Vagina (tissue), 2 donors: ENCODE measurements at regions not wholly inside any gene's neighbourhood (a gene's known extent, or its start where the extent isn't known, plus 50 kb on each side); places are given as distances from the start of the nearest gene placed in this dataset.

ENCODE experiments used
- DNase-seq, 2 donors: peaks; one replicate each; pipeline ENCODE4 v3.0.0-alpha.2; 2017; ENCODE audit errors: extremely low spot score in 2 of 2
- H3K27ac ChIP-seq: fragments of 200-600 bp; sonication (generic); one replicate; pipeline ENCODE4 v1.5.1; 2019
- H3K27me3 ChIP-seq: fragments of 200-600 bp; sonication (generic); one replicate; pipeline ENCODE4 v1.5.1; 2019
- H3K36me3 ChIP-seq, 2 donors: fragments of 200-600 bp; sonication (generic); one replicate each; pipeline ENCODE4 v1.5.1; 2017 to 2019
- H3K4me1 ChIP-seq: fragments of 200-600 bp; sonication (generic); one replicate; pipeline ENCODE4 v1.5.1; 2019
- H3K4me3 ChIP-seq, 2 donors: fragments of 200-600 bp; sonication (generic); 1 replicate in 1 of 2; 2 replicates in 1 of 2; pipeline ENCODE4 v1.5.1; 2016 to 2019
- H3K9me3 ChIP-seq: fragments of 200-600 bp; sonication (generic); one replicate; pipeline ENCODE4 v1.5.1; 2019
- POLR2A ChIP-seq, 2 donors: fragments of 450-650 bp; IDR thresholded peaks; one replicate each; pipeline ENCODE4 v1.6.1; 2017; ENCODE audit warnings: antibody characterized with exemption in 2 of 2, mild to moderate bottlenecking in 2 of 2, moderate library complexity in 2 of 2
- POLR2AphosphoS5 ChIP-seq, 2 donors: sonication (generic); formaldehyde crosslinking; IDR thresholded peaks; one replicate each; pipeline ENCODE4 v1.9.0; 2017; ENCODE audit warnings: antibody characterized with exemption in 2 of 2, mild to moderate bottlenecking in 2 of 2, low read depth in 1 of 2; ENCODE audit not compliant: insufficient read depth in 1 of 2
- intact Hi-C: fragments of 100-400 bp; cut with DNase I; formaldehyde crosslinking; loops from one replicate; pipeline ENCODE4 v1.15.1; 2023
- TF ChIP-seq, protein P1 (sequence below), 3 experiments: fragments of 450-650 bp in 2 of 3; fragments of 200-600 bp in 1 of 3; sonication (generic) in 1 of 3; IDR thresholded peaks; one replicate each; pipeline ENCODE4 v1.5.1; 2017 to 2019; ENCODE audit warnings: antibody characterized with exemption in 3 of 3, mild to moderate bottlenecking in 2 of 3, moderate library complexity in 2 of 3

GRCh38 chr5:147075187-147075586 is 159.6 kb upstream of the STK32A start:
- Histone ChIP-seq H3K4me1 (no peaks in the 10 kb centered on the region), H3K9me3 (no peaks in the 10 kb centered on the region), H3K27ac (no peak overlapping the region), H3K36me3 (no peaks in the 10 kb centered on the region), H3K27me3 (no peaks in the 10 kb centered on the region), H3K4me3 (no peak overlapping the region)
- TF ChIP-seq, protein P1, sequence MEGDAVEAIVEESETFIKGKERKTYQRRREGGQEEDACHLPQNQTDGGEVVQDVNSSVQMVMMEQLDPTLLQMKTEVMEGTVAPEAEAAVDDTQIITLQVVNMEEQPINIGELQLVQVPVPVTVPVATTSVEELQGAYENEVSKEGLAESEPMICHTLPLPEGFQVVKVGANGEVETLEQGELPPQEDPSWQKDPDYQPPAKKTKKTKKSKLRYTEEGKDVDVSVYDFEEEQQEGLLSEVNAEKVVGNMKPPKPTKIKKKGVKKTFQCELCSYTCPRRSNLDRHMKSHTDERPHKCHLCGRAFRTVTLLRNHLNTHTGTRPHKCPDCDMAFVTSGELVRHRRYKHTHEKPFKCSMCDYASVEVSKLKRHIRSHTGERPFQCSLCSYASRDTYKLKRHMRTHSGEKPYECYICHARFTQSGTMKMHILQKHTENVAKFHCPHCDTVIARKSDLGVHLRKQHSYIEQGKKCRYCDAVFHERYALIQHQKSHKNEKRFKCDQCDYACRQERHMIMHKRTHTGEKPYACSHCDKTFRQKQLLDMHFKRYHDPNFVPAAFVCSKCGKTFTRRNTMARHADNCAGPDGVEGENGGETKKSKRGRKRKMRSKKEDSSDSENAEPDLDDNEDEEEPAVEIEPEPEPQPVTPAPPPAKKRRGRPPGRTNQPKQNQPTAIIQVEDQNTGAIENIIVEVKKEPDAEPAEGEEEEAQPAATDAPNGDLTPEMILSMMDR (IDR thresholded peaks at IDR 0.05): no peak
- TF ChIP-seq POLR2A (IDR thresholded peaks at IDR 0.05) (no peak), POLR2AphosphoS5 (IDR thresholded peaks at IDR 0.05; ENCODE audit: insufficient read depth in 1 of 2, low read depth in 1 of 2) (no peak)
- DNase-seq: no peak
- intact Hi-C loops: no loop called here

GRCh38 chr5:147080391-147080790 is 154.4 kb upstream of the STK32A start:
- no peak overlapping the region for H3K27ac ChIP-seq
- intact Hi-C loops: no loop called here
- TF ChIP-seq POLR2A (IDR thresholded peaks at IDR 0.05) (no peak), POLR2AphosphoS5 (IDR thresholded peaks at IDR 0.05; ENCODE audit: insufficient read depth in 1 of 2, low read depth in 1 of 2) (no peak)
- TF ChIP-seq, protein P1 (IDR thresholded peaks at IDR 0.05): no peak
- H3K27me3 ChIP-seq: no peaks in the 10 kb centered on the region
- no peak overlapping the region for H3K4me3 ChIP-seq
- H3K9me3 ChIP-seq: no peaks in the 10 kb centered on the region
- no peak for DNase-seq
- no peaks in the 10 kb centered on the region for H3K4me1 ChIP-seq
- no peaks in the 10 kb centered on the region for H3K36me3 ChIP-seq

DNA sequence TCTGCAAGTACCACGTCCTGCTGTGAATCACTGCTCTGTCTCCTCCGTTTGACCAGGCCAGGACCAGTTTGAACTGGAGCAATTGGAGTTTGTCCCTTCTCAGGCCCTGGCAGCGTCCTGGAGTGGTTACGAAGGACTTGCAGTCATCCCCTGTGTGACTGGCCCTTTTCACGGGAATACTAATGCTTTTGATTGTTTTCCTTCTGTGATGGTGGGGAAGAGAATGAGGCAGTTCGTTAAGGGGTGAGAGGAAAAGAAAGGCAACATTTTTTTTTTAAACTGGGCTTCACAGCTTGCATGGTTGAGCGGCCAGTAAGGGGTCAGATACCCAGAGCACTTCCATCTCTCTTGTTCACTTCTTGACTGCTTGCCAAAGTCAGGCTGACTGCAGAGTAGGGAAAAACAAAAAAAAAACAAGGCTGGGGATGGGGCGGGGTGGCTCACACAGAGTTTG is 153.5 kb upstream of the STK32A start:
- Histone ChIP-seq H3K27me3 (no peaks in the 10 kb centered on the region), H3K9me3 (no peaks in the 10 kb centered on the region), H3K36me3 (no peaks in the 10 kb centered on the region), H3K27ac (no peak overlapping the region), H3K4me1 (no peaks in the 10 kb centered on the region), H3K4me3 (no peak overlapping the region)
- DNase-seq: no peak
- intact Hi-C loops: no loop called here
- TF ChIP-seq POLR2AphosphoS5 (IDR thresholded peaks at IDR 0.05; ENCODE audit: insufficient read depth in 1 of 2, low read depth in 1 of 2) (no peak), POLR2A (IDR thresholded peaks at IDR 0.05) (no peak)
- TF ChIP-seq, protein P1 (IDR thresholded peaks at IDR 0.05): no peak

DNA sequence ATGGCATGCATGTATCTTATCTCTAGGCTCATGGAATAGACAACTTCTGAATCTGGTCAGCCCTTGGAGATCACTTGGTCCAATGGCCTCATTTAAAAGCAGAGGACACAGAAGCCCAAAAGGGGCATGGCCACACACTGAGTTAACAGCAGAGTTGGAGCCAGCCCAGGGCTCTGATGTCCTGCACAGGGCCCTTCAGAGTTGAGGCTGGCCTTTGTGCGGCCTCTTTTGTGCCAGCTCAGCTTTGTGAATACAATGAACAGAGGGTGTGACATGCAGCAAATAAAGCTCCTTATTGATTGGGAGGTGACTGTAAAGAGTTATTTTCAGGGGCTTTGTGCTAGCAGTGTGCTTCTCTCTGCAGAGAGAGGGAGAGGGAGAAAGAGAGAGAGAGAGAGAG is 150.1 kb upstream of the STK32A start:
- no peak for DNase-seq
- H3K4me1 ChIP-seq: no peaks in the 10 kb centered on the region
- no peak overlapping the region for H3K4me3 ChIP-seq
- H3K27me3 ChIP-seq: no peaks in the 10 kb centered on the region
- no peaks in the 10 kb centered on the region for H3K9me3 ChIP-seq
- no peak overlapping the region for H3K27ac ChIP-seq
- intact Hi-C loops: no loop called here
- no peaks in the 10 kb centered on the region for H3K36me3 ChIP-seq
- no peak for TF ChIP-seq POLR2A (IDR thresholded peaks at IDR 0.05)
- no peak for TF ChIP-seq POLR2AphosphoS5 (IDR thresholded peaks at IDR 0.05; ENCODE audit: insufficient read depth in 1 of 2, low read depth in 1 of 2)
- TF ChIP-seq, protein P1 (IDR thresholded peaks at IDR 0.05): no peak

DNA sequence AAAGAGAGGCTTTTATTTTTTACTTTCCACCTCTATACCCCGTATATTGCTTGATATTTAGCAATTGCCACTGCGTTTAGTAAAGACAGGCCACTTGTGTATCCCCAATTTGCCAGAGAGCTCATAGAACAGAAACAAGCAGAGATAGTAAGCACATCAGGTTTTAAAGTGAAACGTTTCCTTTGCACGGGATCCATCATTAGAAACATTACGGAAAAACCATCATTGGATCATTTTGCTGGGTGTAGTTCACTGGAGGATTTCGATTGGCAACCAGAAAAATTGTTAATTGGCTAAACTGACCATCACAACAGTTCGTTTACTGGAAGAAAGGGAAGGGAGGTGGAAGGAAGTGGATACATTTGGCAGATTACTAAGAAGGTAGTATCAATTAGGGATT is 149.4 kb upstream of the STK32A start:
- no peaks in the 10 kb centered on the region for H3K27me3 ChIP-seq
- H3K36me3 ChIP-seq: no peaks in the 10 kb centered on the region
- H3K4me3 ChIP-seq: no peak overlapping the region
- H3K9me3 ChIP-seq: no peaks in the 10 kb centered on the region
- intact Hi-C loops: no loop called here
- TF ChIP-seq POLR2AphosphoS5 (IDR thresholded peaks at IDR 0.05; ENCODE audit: insufficient read depth in 1 of 2, low read depth in 1 of 2) (no peak), POLR2A (IDR thresholded peaks at IDR 0.05) (no peak)
- TF ChIP-seq, protein P1 (IDR thresholded peaks at IDR 0.05): no peak
- DNase-seq: no peak
- H3K4me1 ChIP-seq: no peaks in the 10 kb centered on the region
- no peak overlapping the region for H3K27ac ChIP-seq
